ENCODE measurements at regions not wholly inside any gene's neighbourhood (a gene's known extent, or its start where the extent isn't known, plus 50 kb on each side); places are given as distances from the start of the nearest gene placed in this dataset.

GRCh38 chr14:30443368-30444007 lies 115.5 kb upstream of the G2E3 start:
- H3K27ac Mint-ChIP-seq, result no peak overlapping the region
- H3K4me3 Mint-ChIP-seq, result no peak overlapping the region
- H3K9me3 Mint-ChIP-seq, result no peaks in the 10 kb centered on the region
- peaks cover 8% of the 10 kb centered on the region for H3K27me3 Mint-ChIP-seq (ENCODE audit: low read depth)
- H3K4me1 Mint-ChIP-seq, result peaks cover 4% of the 10 kb centered on the region
- H3K36me3 Mint-ChIP-seq, result no peaks in the 10 kb centered on the region
- no peak for DNase-seq (ENCODE audit: low spot score in 2 of 2, unreplicated experiment in 2 of 2)
- TF ChIP-seq, protein P1, sequence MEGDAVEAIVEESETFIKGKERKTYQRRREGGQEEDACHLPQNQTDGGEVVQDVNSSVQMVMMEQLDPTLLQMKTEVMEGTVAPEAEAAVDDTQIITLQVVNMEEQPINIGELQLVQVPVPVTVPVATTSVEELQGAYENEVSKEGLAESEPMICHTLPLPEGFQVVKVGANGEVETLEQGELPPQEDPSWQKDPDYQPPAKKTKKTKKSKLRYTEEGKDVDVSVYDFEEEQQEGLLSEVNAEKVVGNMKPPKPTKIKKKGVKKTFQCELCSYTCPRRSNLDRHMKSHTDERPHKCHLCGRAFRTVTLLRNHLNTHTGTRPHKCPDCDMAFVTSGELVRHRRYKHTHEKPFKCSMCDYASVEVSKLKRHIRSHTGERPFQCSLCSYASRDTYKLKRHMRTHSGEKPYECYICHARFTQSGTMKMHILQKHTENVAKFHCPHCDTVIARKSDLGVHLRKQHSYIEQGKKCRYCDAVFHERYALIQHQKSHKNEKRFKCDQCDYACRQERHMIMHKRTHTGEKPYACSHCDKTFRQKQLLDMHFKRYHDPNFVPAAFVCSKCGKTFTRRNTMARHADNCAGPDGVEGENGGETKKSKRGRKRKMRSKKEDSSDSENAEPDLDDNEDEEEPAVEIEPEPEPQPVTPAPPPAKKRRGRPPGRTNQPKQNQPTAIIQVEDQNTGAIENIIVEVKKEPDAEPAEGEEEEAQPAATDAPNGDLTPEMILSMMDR (IDR thresholded peaks at IDR 0.05; ENCODE audit: unreplicated experiment), result no peak

DNA sequence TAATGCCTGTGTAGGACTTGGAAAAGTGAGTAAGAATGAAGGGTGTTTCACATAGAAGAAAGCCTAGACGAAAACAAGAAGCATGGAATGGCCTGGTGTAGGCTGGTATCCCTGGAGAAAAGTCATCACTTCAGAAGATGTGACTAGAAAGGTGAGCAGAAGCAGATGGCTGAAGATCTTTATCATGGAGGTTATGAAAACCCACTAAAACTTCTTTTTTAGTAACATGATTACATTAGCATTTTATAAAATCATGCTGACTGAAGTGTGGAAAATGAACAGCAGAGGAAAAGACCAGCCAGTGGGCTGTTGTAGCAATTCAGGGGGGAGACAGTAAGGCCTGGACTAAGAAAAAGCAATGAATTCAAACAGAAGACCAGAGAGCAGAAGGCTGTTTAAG lies 114.5 kb upstream of the G2E3 start:
- H3K9me3 Mint-ChIP-seq, result no peaks in the 10 kb centered on the region
- no peak overlapping the region for H3K4me3 Mint-ChIP-seq
- no peaks in the 10 kb centered on the region for H3K36me3 Mint-ChIP-seq
- TF ChIP-seq, protein P1 (IDR thresholded peaks at IDR 0.05; ENCODE audit: unreplicated experiment), result no peak
- H3K27ac Mint-ChIP-seq, result no peak overlapping the region
- H3K27me3 Mint-ChIP-seq (ENCODE audit: low read depth), result peaks cover 8% of the 10 kb centered on the region
- no peak for DNase-seq (ENCODE audit: low spot score in 2 of 2, unreplicated experiment in 2 of 2)
- peaks cover 4% of the 10 kb centered on the region for H3K4me1 Mint-ChIP-seq

GRCh38 chr14:30445011-30445793 lies 113.8 kb upstream of the G2E3 start:
- Mint-ChIP-seq H3K36me3 (no peaks in the 10 kb centered on the region), H3K27ac (no peak overlapping the region), H3K4me3 (no peak overlapping the region), H3K9me3 (no peaks in the 10 kb centered on the region), H3K27me3 (ENCODE audit: low read depth) (peaks cover 8% of the 10 kb centered on the region), H3K4me1 (peaks cover under 1% of the 10 kb centered on the region)
- TF ChIP-seq, protein P1 (IDR thresholded peaks at IDR 0.05; ENCODE audit: unreplicated experiment), result no peak
- no peak for DNase-seq (ENCODE audit: low spot score in 2 of 2, unreplicated experiment in 2 of 2)

- H3K36me3 Mint-ChIP-seq, result no peaks in the 10 kb centered on the region
- no peak overlapping the region for H3K27ac Mint-ChIP-seq
- H3K4me1 Mint-ChIP-seq, result peaks cover 7% of the 10 kb centered on the region
- TF ChIP-seq, protein P1 (IDR thresholded peaks at IDR 0.05; ENCODE audit: unreplicated experiment), result no peak
- no peak for DNase-seq (ENCODE audit: low spot score in 2 of 2, unreplicated experiment in 2 of 2)
- no peaks in the 10 kb centered on the region for H3K9me3 Mint-ChIP-seq
- H3K27me3 Mint-ChIP-seq (ENCODE audit: low read depth), result peaks cover 8% of the 10 kb centered on the region
- no peak overlapping the region for H3K4me3 Mint-ChIP-seq
These were observed 113.1 kb upstream of the G2E3 start for GRCh38 chr14:30445852-30446251.

- H3K4me1 Mint-ChIP-seq, result peaks cover 23% of the 10 kb centered on the region
- H3K27ac Mint-ChIP-seq, result peak overlapping the region; percentile 74
- H3K4me3 Mint-ChIP-seq, result no peak overlapping the region
These were observed 108.1 kb upstream of the G2E3 start for GRCh38 chr14:30450631-30451545.

More at GRCh38 chr14:30450631-30451545, 108.1 kb upstream of the G2E3 start:
- TF ChIP-seq, protein P1 (IDR thresholded peaks at IDR 0.05; ENCODE audit: unreplicated experiment), result no peak
- Mint-ChIP-seq H3K9me3 (no peaks in the 10 kb centered on the region), H3K36me3 (no peaks in the 10 kb centered on the region), H3K27me3 (ENCODE audit: low read depth) (peaks cover 6% of the 10 kb centered on the region)
- DNase-seq (ENCODE audit: low spot score in 2 of 2, unreplicated experiment in 2 of 2), result no peak
